Endothelial cell of umbilical vein (primary cell): ENCODE measurements at regions not wholly inside any gene's neighbourhood (a gene's known extent, or its start where the extent isn't known, plus 50 kb on each side); places are given as distances from the start of the nearest gene placed in this dataset.

Experiments used
- BruUV-seq: library from RNA; stranded (reverse); fragments of 400-500 nt; replicated peaks from 2 replicates; lab custom pipeline; 2021; lab: Mats Ljungman, UMichigan
- CTCF ChIA-PET: fragments of 300-600, 350-600 bp; sonication (Branson Sonifier 250); formaldehyde crosslinking; loops from one replicate; lab custom pipeline; 2021; ENCODE audit warnings: antibody characterized with exemption, inconsistent platforms; lab: Charles Lee
- POLR2A ChIA-PET: fragments of 300-600, 350-600 bp; sonication (Branson Sonifier 250); formaldehyde crosslinking; loops from one replicate; lab custom pipeline; 2021; ENCODE audit warnings: antibody characterized with exemption, inconsistent platforms; lab: Charles Lee
- DNase-seq: peaks from one replicate; pipeline ENCODE4 v3.0.0-alpha.2; 2011; ENCODE audit warnings: low read depth, low spot score
- FAIRE-seq: peaks from 2 replicates; lab custom pipeline; 2011; peaks lifted over from hg19 to GRCh38; lab: Jason Lieb, UNC
- H2AFZ ChIP-seq: 2 replicates; pipeline ENCODE4 v1.6.0; 2012; ENCODE audit warnings: low read depth, low read length, control low read depth, inconsistent platforms
- H3K27ac ChIP-seq: 2 replicates; pipeline ENCODE4 v1.5.1; 2011; ENCODE audit warnings: low read depth, mild to moderate bottlenecking, control low read depth, low read length, moderate library complexity; ENCODE audit not compliant: insufficient read depth
- H3K27me3 ChIP-seq, 2 experiments: 2 replicates each; pipeline versions ENCODE4 v1.6.0 to v1.6.1; 2011; ENCODE audit warnings: low read length in 2 of 2, mixed read lengths in 1 of 2; ENCODE audit not compliant: control insufficient read depth in 2 of 2, insufficient read depth in 2 of 2
- H3K36me3 ChIP-seq, 2 experiments: 2 replicates in 1 of 2; 3 replicates in 1 of 2; pipeline ENCODE4 v1.5.1; 2011; ENCODE audit warnings: low read length in 2 of 2, mild to moderate bottlenecking in 1 of 2, moderate library complexity in 1 of 2; ENCODE audit not compliant: control insufficient read depth in 2 of 2, insufficient read depth in 2 of 2; ENCODE audit errors: extremely low read depth in 1 of 2
- H3K4me1 ChIP-seq: 3 replicates; pipeline ENCODE4 v1.5.1; 2011; ENCODE audit warnings: mild to moderate bottlenecking, low read length; ENCODE audit not compliant: control insufficient read depth, insufficient read depth; ENCODE audit errors: extremely low read depth
- H3K4me2 ChIP-seq: 2 replicates; pipeline ENCODE4 v1.6.1; 2011; ENCODE audit warnings: low read length, control low read depth, mixed read lengths; ENCODE audit not compliant: insufficient read depth
- H3K4me3 ChIP-seq, 3 experiments: fragments of 200-600 bp in 1 of 3; sonication (generic), shearing (Covaris generic) in 1 of 3; replicated peaks in 1 of 3; 2 replicates each; pipeline ENCODE4 v1.5.1; 2011 to 2016; ENCODE audit warnings: control low read depth in 3 of 3, low read length in 3 of 3, mild to moderate bottlenecking in 2 of 3, inconsistent platforms in 1 of 3, low read depth in 1 of 3, moderate library complexity in 1 of 3; ENCODE audit not compliant: insufficient read depth in 1 of 3
- H3K79me2 ChIP-seq: 2 replicates; pipeline ENCODE4 v1.6.0; 2012; ENCODE audit warnings: low read length, inconsistent platforms; ENCODE audit not compliant: control insufficient read depth, insufficient read depth
- H3K9ac ChIP-seq: replicated peaks from 2 replicates; pipeline ENCODE3; 2011; ENCODE audit warnings: low read length, control low read depth; ENCODE audit not compliant: insufficient read depth; ENCODE audit errors: extremely low read depth
- H3K9me1 ChIP-seq: replicated peaks from 3 replicates; pipeline ENCODE4 v1.6.0; 2011; ENCODE audit warnings: mild to moderate bottlenecking, low read length; ENCODE audit not compliant: control insufficient read depth, insufficient read depth; ENCODE audit errors: extremely low read depth
- H3K9me3 ChIP-seq: replicated peaks from 2 replicates; pipeline ENCODE4 v1.5.1; 2012; ENCODE audit warnings: low read length, inconsistent platforms; ENCODE audit not compliant: control insufficient read depth, insufficient read depth
- H4K20me1 ChIP-seq: replicated peaks from 2 replicates; pipeline ENCODE3; 2011; ENCODE audit warnings: mild to moderate bottlenecking, low read length; ENCODE audit not compliant: control insufficient read depth, insufficient read depth; ENCODE audit errors: extremely low read depth
- CTCF ChIP-seq, 2 donors: IDR thresholded peaks; 1 replicate in 1 of 2; 2 replicates in 1 of 2; pipeline ENCODE4 v1.5.1; 2011; ENCODE audit warnings: low read length in 2 of 2, mild to moderate bottlenecking in 2 of 2, moderate library complexity in 2 of 2, control low read depth in 1 of 2, inconsistent platforms in 1 of 2, low read depth in 1 of 2; ENCODE audit not compliant: insufficient read depth in 1 of 2; ENCODE audit errors: extremely low read depth in 1 of 2
- EZH2 ChIP-seq: IDR thresholded peaks from 2 replicates; pipeline ENCODE4 v1.6.1; 2012; ENCODE audit warnings: borderline replicate concordance, low read depth, mild to moderate bottlenecking, moderate library complexity, low read length, inconsistent platforms; ENCODE audit not compliant: severe bottlenecking
- FOS ChIP-seq: IDR thresholded peaks from 2 replicates; pipeline ENCODE4 v1.6.1; 2011; ENCODE audit warnings: mild to moderate bottlenecking, low read length, moderate library complexity, borderline replicate concordance; ENCODE audit not compliant: insufficient read depth
- GATA2 ChIP-seq: IDR thresholded peaks from 2 replicates; pipeline ENCODE4 v1.7.0; 2011; ENCODE audit warnings: low read depth, mild to moderate bottlenecking, moderate library complexity, mixed read lengths, low read length; ENCODE audit not compliant: insufficient read length, insufficient read depth
- JUN ChIP-seq: IDR thresholded peaks from 2 replicates; pipeline ENCODE4 v1.6.1; 2011; ENCODE audit warnings: borderline replicate concordance, low read depth; ENCODE audit not compliant: insufficient read length, insufficient read depth
- MAX ChIP-seq: IDR thresholded peaks from 2 replicates; pipeline ENCODE4 v1.6.1; 2011; ENCODE audit not compliant: insufficient read depth, insufficient read length
- MYC ChIP-seq: IDR thresholded peaks from one replicate; pipeline ENCODE4 v1.6.1; 2011; ENCODE audit warnings: mild to moderate bottlenecking, low read depth, low read length
- POLR2A ChIP-seq: IDR thresholded peaks from 2 replicates; pipeline ENCODE4 v1.6.1; 2012; ENCODE audit warnings: low read depth, mild to moderate bottlenecking, control low read depth, low read length
- POLR2AphosphoS5 ChIP-seq: IDR thresholded peaks from 2 replicates; pipeline ENCODE4 v1.6.1; 2012; ENCODE audit warnings: low read depth, mild to moderate bottlenecking, control low read depth, low read length, moderate library complexity; ENCODE audit not compliant: insufficient read depth
- dilution Hi-C: fragments of 300-500 bp; cut with MboI; formaldehyde crosslinking; loops from one replicate; pipeline ENCODE4 v1.15.0; 2019; ENCODE audit warnings: low sequenced_read_pairs; ENCODE audit not compliant: extremely low pct_ligation_motif_present
- intact Hi-C: fragments of 100-400 bp; cut with micrococcal nuclease; formaldehyde crosslinking; loops from one replicate; pipeline ENCODE4 v1.10.0; 2022

GRCh38 chr2:34646901-34647300 is 1047.8 kb upstream of the FAM98A start:
- H3K27me3 ChIP-seq: no peaks in the 10 kb centered on the region
- dilution Hi-C loops (no loop called here), intact Hi-C loops (no loop called here)
- no peak for TF ChIP-seq MAX
- BruUV-seq: no TSS peak
- DNase-seq: no peak
- no peaks in the 10 kb centered on the region for H3K79me2 ChIP-seq
- H3K4me3 ChIP-seq: no peak overlapping the region
- H2AFZ ChIP-seq: no peak overlapping the region
- no peaks in the 10 kb centered on the region for H3K4me1 ChIP-seq
- H3K36me3 ChIP-seq: no peaks in the 10 kb centered on the region
- POLR2A ChIA-PET: no interaction called here
- peaks cover 2% of the 10 kb centered on the region for H3K9me3 ChIP-seq
- no peak overlapping the region for H3K4me2 ChIP-seq
- H4K20me1 ChIP-seq: no peaks in the 10 kb centered on the region
- CTCF ChIA-PET: no interaction called here
- no peaks in the 10 kb centered on the region for H3K9me1 ChIP-seq
- no peak overlapping the region for H3K27ac ChIP-seq
- FAIRE-seq: no peak
- no peak overlapping the region for H3K9ac ChIP-seq

GRCh38 chr2:34632327-34632726 is 1033.2 kb upstream of the FAM98A start:
- Histone ChIP-seq H3K4me2 (no peak overlapping the region), H3K36me3 (no peaks in the 10 kb centered on the region), H3K9me3 (peaks cover 4% of the 10 kb centered on the region), H3K9me1 (no peaks in the 10 kb centered on the region), H3K79me2 (no peaks in the 10 kb centered on the region), H3K4me1 (no peaks in the 10 kb centered on the region), H3K9ac (no peak overlapping the region), H3K27me3 (no peaks in the 10 kb centered on the region), H4K20me1 (no peaks in the 10 kb centered on the region), H3K27ac (no peak overlapping the region), H3K4me3 (no peak overlapping the region), H2AFZ (no peak overlapping the region)
- FAIRE-seq: no peak
- ChIA-PET CTCF (no interaction called here), POLR2A (no interaction called here)
- no peak for TF ChIP-seq POLR2A
- TF ChIP-seq JUN: no peak
- no peak for TF ChIP-seq CTCF (IDR thresholded peaks at IDR 0.05; ENCODE audit: extremely low read depth in 1 of 2, insufficient read depth in 1 of 2, low read depth in 1 of 2, low read length in 2 of 2)
- no peak for TF ChIP-seq POLR2AphosphoS5
- TF ChIP-seq MAX: no peak
- TF ChIP-seq GATA2: no peak
- TF ChIP-seq EZH2: no peak
- TF ChIP-seq FOS: no peak
- no peak for TF ChIP-seq MYC
- intact Hi-C loops: no loop called here
- dilution Hi-C loops: no loop called here
- no peak for DNase-seq
- no TSS peak for BruUV-seq
